Adrenal gland (tissue), 9 donors: ENCODE measurements at regions not wholly inside any gene's neighbourhood (a gene's known extent, or its start where the extent isn't known, plus 50 kb on each side); places are given as distances from the start of the nearest gene placed in this dataset.

ENCODE experiments used
- DNase-seq, 7 donors: peaks; one replicate each; pipeline ENCODE4 v3.0.0-alpha.2; 2019 to 2020
- H3K27ac ChIP-seq, 5 donors: fragments of 200-600 bp; sonication (generic) in 4 of 5; 1 replicate in 3 of 5; 2 replicates in 2 of 5; pipeline versions ENCODE4 v1.5.1 to v1.8.0; 2016 to 2020; ENCODE audit warnings: mild to moderate bottlenecking in 1 of 5
- H3K27me3 ChIP-seq: fragments of 200-600 bp; 2 replicates; pipeline ENCODE4 v1.8.0; 2021
- H3K36me3 ChIP-seq, 2 donors: fragments of 200-600 bp; replicated peaks in 1 of 2; 1 replicate in 1 of 2; 2 replicates in 1 of 2; pipeline versions ENCODE4 v1.5.1 to v1.8.0; 2018 to 2022
- H3K4me1 ChIP-seq, 2 donors: fragments of 200-600 bp; replicated peaks in 1 of 2; 1 replicate in 1 of 2; 2 replicates in 1 of 2; pipeline versions ENCODE4 v1.5.1 to v1.8.0; 2018 to 2021
- H3K4me3 ChIP-seq, 4 donors: fragments of 200-600 bp; sonication (generic) in 3 of 4; one replicate each; pipeline ENCODE4 v1.5.1; 2016 to 2018
- H3K9me3 ChIP-seq, 3 donors: fragments of 200-600 bp; sonication (generic) in 1 of 3; replicated peaks in 1 of 3; 1 replicate in 2 of 3; 2 replicates in 1 of 3; pipeline versions ENCODE4 v1.5.1 to v1.8.0; 2016 to 2021
- POLR2A ChIP-seq, 2 donors: fragments of 450-650 bp; IDR thresholded peaks; one replicate each; pipeline ENCODE4 v1.6.1; 2017; ENCODE audit warnings: antibody characterized with exemption in 2 of 2, mild to moderate bottlenecking in 2 of 2, moderate library complexity in 1 of 2
- WGBS, 4 donors: extraction: QIAGEN DNeasy Blood & Tissue Kit in 2 of 4; methylation state at CpG; one replicate each; pipeline versions ENCODE4 v1.1.5 to v1.1.7; 2013 to 2017; 5-methylcytosine and 5-hydroxymethylcytosine counted together
- intact Hi-C, 2 donors: fragments of 100-400 bp; cut with DNase I; formaldehyde crosslinking; loops; one replicate each; pipeline versions ENCODE4 v1.14.1 to v1.15.0; 2022 to 2023
- TF ChIP-seq, protein P1 (sequence below), 6 experiments: fragments of 450-650 bp in 4 of 6; fragments of 200-600 bp in 2 of 6; sonication (generic) in 1 of 6; IDR thresholded peaks; 1 replicate in 5 of 6; 2 replicates in 1 of 6; pipeline versions ENCODE4 v1.5.1 to v1.8.0; 2016 to 2021; ENCODE audit warnings: antibody characterized with exemption in 6 of 6, mild to moderate bottlenecking in 2 of 6, moderate library complexity in 1 of 6
- donor health status: healthy with polysubstance abuse.
- donor health status: Bipolar disorder and iron deficiency.
- donor health status: DM: yes; HTN: yes; CAD: no.
- donor health status: DM: no; HTN: no; CAD: no.
- donor health status: DM: no; HTN: no; CAD: no.

DNA sequence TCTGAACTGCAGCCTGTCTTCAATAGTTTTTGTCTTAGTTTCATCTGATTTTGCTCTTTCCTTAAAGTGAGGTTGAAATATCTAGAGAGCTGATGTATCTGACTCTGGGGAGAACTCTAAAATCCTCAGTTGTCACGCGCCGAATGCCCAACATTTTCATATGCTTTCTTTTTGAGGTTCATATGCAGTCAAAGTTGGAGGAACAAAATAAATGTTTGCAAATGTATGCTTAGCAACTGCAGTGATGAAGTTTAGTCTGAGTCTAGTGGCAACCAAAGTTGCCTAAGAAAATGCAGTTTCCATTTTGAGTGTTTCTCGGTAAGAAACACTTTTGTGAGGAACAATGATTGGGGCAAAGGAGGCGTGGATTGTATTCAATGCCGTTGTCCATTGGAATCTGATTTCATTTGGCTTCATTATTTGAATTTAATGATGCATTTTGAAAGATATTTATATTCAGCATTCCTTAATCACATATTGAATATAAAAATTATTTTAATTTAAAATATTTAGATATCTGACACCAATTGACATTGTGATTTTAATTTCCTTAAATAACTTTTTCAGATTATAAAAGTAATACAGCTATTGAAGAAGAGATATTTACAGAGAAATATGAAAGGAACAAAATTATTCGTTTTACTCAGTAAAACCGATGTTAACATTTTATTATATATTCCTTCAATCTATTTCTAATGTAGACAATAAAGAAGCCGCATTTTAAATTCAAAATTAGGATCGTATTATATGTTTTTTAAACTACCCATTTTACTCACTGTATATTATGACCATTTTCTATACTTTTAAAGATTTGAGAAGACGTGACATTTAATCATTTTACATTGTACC is 122.0 kb downstream of the PLEKHG1 start:
- H3K27me3 ChIP-seq: no peaks in the 10 kb centered on the region
- TF ChIP-seq, protein P1, sequence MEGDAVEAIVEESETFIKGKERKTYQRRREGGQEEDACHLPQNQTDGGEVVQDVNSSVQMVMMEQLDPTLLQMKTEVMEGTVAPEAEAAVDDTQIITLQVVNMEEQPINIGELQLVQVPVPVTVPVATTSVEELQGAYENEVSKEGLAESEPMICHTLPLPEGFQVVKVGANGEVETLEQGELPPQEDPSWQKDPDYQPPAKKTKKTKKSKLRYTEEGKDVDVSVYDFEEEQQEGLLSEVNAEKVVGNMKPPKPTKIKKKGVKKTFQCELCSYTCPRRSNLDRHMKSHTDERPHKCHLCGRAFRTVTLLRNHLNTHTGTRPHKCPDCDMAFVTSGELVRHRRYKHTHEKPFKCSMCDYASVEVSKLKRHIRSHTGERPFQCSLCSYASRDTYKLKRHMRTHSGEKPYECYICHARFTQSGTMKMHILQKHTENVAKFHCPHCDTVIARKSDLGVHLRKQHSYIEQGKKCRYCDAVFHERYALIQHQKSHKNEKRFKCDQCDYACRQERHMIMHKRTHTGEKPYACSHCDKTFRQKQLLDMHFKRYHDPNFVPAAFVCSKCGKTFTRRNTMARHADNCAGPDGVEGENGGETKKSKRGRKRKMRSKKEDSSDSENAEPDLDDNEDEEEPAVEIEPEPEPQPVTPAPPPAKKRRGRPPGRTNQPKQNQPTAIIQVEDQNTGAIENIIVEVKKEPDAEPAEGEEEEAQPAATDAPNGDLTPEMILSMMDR (IDR thresholded peaks at IDR 0.05): no peak
- TF ChIP-seq POLR2A (IDR thresholded peaks at IDR 0.05): no peak
- no peaks in the 10 kb centered on the region for H3K4me1 ChIP-seq
- intact Hi-C loops: no loop called here
- WGBS, 4 donors: 87 to 91% (median 89%) methylated on average over 11 of the region's 11 CpGs
- no peak for DNase-seq
- no peak overlapping the region for H3K4me3 ChIP-seq
- H3K9me3 ChIP-seq: no peaks in the 10 kb centered on the region
- no peaks in the 10 kb centered on the region for H3K36me3 ChIP-seq
- no peak overlapping the region for H3K27ac ChIP-seq

GRCh38 chr6:150722614-150723344 is 123.1 kb downstream of the PLEKHG1 start:
- 62 to 80% (median 70%) methylated on average over 9 of the region's 9 CpGs for WGBS, 4 donors
- intact Hi-C loops: no loop called here
- H3K4me1 ChIP-seq: no peaks in the 10 kb centered on the region

GRCh38 chr6:150723345-150723658 is 123.6 kb downstream of the PLEKHG1 start:
- DNase-seq: no peak
- Histone ChIP-seq H3K4me1 (no peaks in the 10 kb centered on the region), H3K27me3 (no peaks in the 10 kb centered on the region), H3K4me3 (no peak overlapping the region), H3K9me3 (no peaks in the 10 kb centered on the region), H3K27ac (no peak overlapping the region), H3K36me3 (no peaks in the 10 kb centered on the region)
- TF ChIP-seq, protein P1 (IDR thresholded peaks at IDR 0.05): no peak
- TF ChIP-seq POLR2A (IDR thresholded peaks at IDR 0.05): no peak
- intact Hi-C loops: no loop called here

More at GRCh38 chr6:150722614-150723344, 123.1 kb downstream of the PLEKHG1 start:
- Histone ChIP-seq H3K4me3 (no peak overlapping the region), H3K27ac (no peak overlapping the region), H3K36me3 (no peaks in the 10 kb centered on the region), H3K27me3 (no peaks in the 10 kb centered on the region), H3K9me3 (no peaks in the 10 kb centered on the region)
- no peak for DNase-seq
- no peak for TF ChIP-seq POLR2A (IDR thresholded peaks at IDR 0.05)
- TF ChIP-seq, protein P1 (IDR thresholded peaks at IDR 0.05): no peak

DNA sequence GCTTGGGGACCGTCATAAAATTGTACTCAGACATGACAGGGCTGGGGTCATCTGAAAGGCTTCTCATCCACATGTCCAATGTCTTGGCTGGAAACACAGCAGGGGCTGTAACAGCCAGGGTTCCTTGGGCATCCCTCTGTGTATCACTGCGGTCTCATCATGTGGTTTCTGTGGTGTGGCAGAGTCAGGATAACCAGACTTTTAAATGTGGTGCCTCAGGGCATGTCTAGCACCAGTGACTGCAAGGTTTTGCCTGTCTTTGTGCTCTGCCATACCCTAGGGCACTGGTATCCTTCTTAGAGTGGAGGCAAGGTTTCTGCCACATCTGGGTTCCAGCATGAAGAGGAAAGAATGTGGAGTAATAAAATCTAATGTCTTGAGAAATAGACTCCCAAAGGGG is 124.2 kb downstream of the PLEKHG1 start:
- intact Hi-C loops: no loop called here
- no peaks in the 10 kb centered on the region for H3K36me3 ChIP-seq
- H3K27ac ChIP-seq: no peak overlapping the region
- no peak overlapping the region for H3K4me3 ChIP-seq
- 71 to 90% (median 79%) methylated on average over 2 of the region's 2 CpGs for WGBS, 4 donors
- H3K27me3 ChIP-seq: no peaks in the 10 kb centered on the region
- no peaks in the 10 kb centered on the region for H3K4me1 ChIP-seq
- TF ChIP-seq, protein P1 (IDR thresholded peaks at IDR 0.05): no peak
- TF ChIP-seq POLR2A (IDR thresholded peaks at IDR 0.05): no peak
- no peaks in the 10 kb centered on the region for H3K9me3 ChIP-seq
- DNase-seq: no peak
